Stomach smooth muscle (tissue), 2 donors: ENCODE measurements at regions not wholly inside any gene's neighbourhood (a gene's known extent, or its start where the extent isn't known, plus 50 kb on each side); places are given as distances from the start of the nearest gene placed in this dataset.
"Not testable (repeated sequence)": the region's sequence is repeated elsewhere in the genome, so short reads cannot be mapped to it uniquely, and the experiment has no call there.

Source experiments
- H3K27ac ChIP-seq: one replicate; pipeline ENCODE4 v1.7.0; 2013; ENCODE audit warnings: mild to moderate bottlenecking, low read length, inconsistent platforms
- H3K27me3 ChIP-seq, 2 donors: one replicate each; pipeline ENCODE4 v1.7.0; 2013; ENCODE audit warnings: low read length in 2 of 2; ENCODE audit not compliant: insufficient read depth in 2 of 2, control insufficient read depth in 1 of 2
- H3K36me3 ChIP-seq, 2 donors: one replicate each; pipeline ENCODE4 v1.7.0; 2013; ENCODE audit warnings: low read length in 2 of 2; ENCODE audit not compliant: control insufficient read depth in 2 of 2, insufficient read depth in 2 of 2
- H3K4me1 ChIP-seq: one replicate; pipeline ENCODE4 v1.7.0; 2013; ENCODE audit warnings: low read length; ENCODE audit not compliant: control insufficient read depth, insufficient read depth
- H3K4me3 ChIP-seq, 2 donors: one replicate each; pipeline ENCODE4 v1.7.0; 2013; ENCODE audit warnings: low read length in 2 of 2
- H3K9ac ChIP-seq, 2 donors: one replicate each; pipeline ENCODE4 v1.7.0; 2013; ENCODE audit warnings: low read length in 2 of 2, mild to moderate bottlenecking in 1 of 2
- H3K9me3 ChIP-seq, 2 donors: one replicate each; pipeline ENCODE4 v1.7.0; 2013; ENCODE audit warnings: low read length in 2 of 2; ENCODE audit not compliant: control insufficient read depth in 2 of 2
- donor health status: healthy.
- donor health status: Pancreatic carcinoma.

GRCh38 chr9:33690143-33690933 is 105.0 kb upstream of the PRSS3 start:
- Histone ChIP-seq H3K4me3 (no peak overlapping the region), H3K9ac (no peak overlapping the region), H3K36me3 (no peaks in the 10 kb centered on the region), H3K9me3 (no peaks in the 10 kb centered on the region), H3K27ac (no peak overlapping the region), H3K4me1 (no peaks in the 10 kb centered on the region), H3K27me3 (no peaks in the 10 kb centered on the region)

GRCh38 chr9:33695299-33695698 is 100.1 kb upstream of the PRSS3 start:
- no peak overlapping the region for H3K9ac ChIP-seq
- H3K27ac ChIP-seq = no peak overlapping the region
- H3K36me3 ChIP-seq = no peaks in the 10 kb centered on the region
- H3K9me3 ChIP-seq = no peaks in the 10 kb centered on the region
- no peaks in the 10 kb centered on the region for H3K27me3 ChIP-seq
- H3K4me3 ChIP-seq = no peak overlapping the region
- no peaks in the 10 kb centered on the region for H3K4me1 ChIP-seq

GRCh38 chr9:33695856-33696255 is 99.5 kb upstream of the PRSS3 start:
- Histone ChIP-seq H3K36me3 (no peaks in the 10 kb centered on the region), H3K9ac (no peak overlapping the region), H3K9me3 (no peaks in the 10 kb centered on the region), H3K27ac (no peak overlapping the region), H3K27me3 (no peaks in the 10 kb centered on the region), H3K4me1 (no peaks in the 10 kb centered on the region), H3K4me3 (no peak overlapping the region)

GRCh38 chr9:33697171-33697570 is 98.2 kb upstream of the PRSS3 start:
- no peak overlapping the region for H3K9ac ChIP-seq
- no peak overlapping the region for H3K4me3 ChIP-seq
- H3K9me3 ChIP-seq = no peaks in the 10 kb centered on the region
- no peaks in the 10 kb centered on the region for H3K36me3 ChIP-seq
- H3K27me3 ChIP-seq = no peaks in the 10 kb centered on the region
- H3K4me1 ChIP-seq = no peaks in the 10 kb centered on the region
- H3K27ac ChIP-seq = no peak overlapping the region

GRCh38 chr9:33698267-33698666 is 97.1 kb upstream of the PRSS3 start:
- Histone ChIP-seq H3K36me3 (no peaks in the 10 kb centered on the region), H3K9ac (no peak overlapping the region), H3K4me3 (no peak overlapping the region), H3K9me3 (no peaks in the 10 kb centered on the region), H3K27me3 (no peaks in the 10 kb centered on the region), H3K4me1 (no peaks in the 10 kb centered on the region), H3K27ac (no peak overlapping the region)

- not testable (repeated sequence) for H3K4me3 ChIP-seq, H3K4me1 ChIP-seq, H3K36me3 ChIP-seq, H3K27ac ChIP-seq, H3K27me3 ChIP-seq, H3K9me3 ChIP-seq, H3K9ac ChIP-seq
These were observed 94.4 kb upstream of the PRSS3 start for GRCh38 chr9:33700940-33701339.

GRCh38 chr9:33703430-33704102 is 91.8 kb upstream of the PRSS3 start:
- Histone ChIP-seq H3K4me1 (no peaks in the 10 kb centered on the region), H3K9me3 (no peaks in the 10 kb centered on the region), H3K36me3 (no peaks in the 10 kb centered on the region), H3K9ac (no peak overlapping the region), H3K27ac (no peak overlapping the region), H3K4me3 (no peak overlapping the region), H3K27me3 (no peaks in the 10 kb centered on the region)

- H3K9me3 ChIP-seq, H3K4me1 ChIP-seq, H3K36me3 ChIP-seq, H3K9ac ChIP-seq, H3K27me3 ChIP-seq, H3K4me3 ChIP-seq, H3K27ac ChIP-seq: not testable (repeated sequence)
These were observed 89.9 kb upstream of the PRSS3 start for GRCh38 chr9:33705440-33705839.

- Histone ChIP-seq H3K4me1 (no peaks in the 10 kb centered on the region), H3K9ac (no peak overlapping the region), H3K4me3 (no peak overlapping the region), H3K27ac (no peak overlapping the region), H3K9me3 (no peaks in the 10 kb centered on the region), H3K27me3 (no peaks in the 10 kb centered on the region), H3K36me3 (no peaks in the 10 kb centered on the region)
These were observed 86.9 kb upstream of the PRSS3 start for GRCh38 chr9:33708441-33708840.

GRCh38 chr9:33709269-33709668 is 86.1 kb upstream of the PRSS3 start:
- H3K4me1 ChIP-seq = no peaks in the 10 kb centered on the region
- H3K36me3 ChIP-seq = no peaks in the 10 kb centered on the region
- no peaks in the 10 kb centered on the region for H3K9me3 ChIP-seq
- no peak overlapping the region for H3K9ac ChIP-seq
- H3K27ac ChIP-seq = no peak overlapping the region
- no peaks in the 10 kb centered on the region for H3K27me3 ChIP-seq
- no peak overlapping the region for H3K4me3 ChIP-seq

GRCh38 chr9:33711418-33711817 is 83.9 kb upstream of the PRSS3 start:
- not testable (repeated sequence) for H3K9ac ChIP-seq

More at GRCh38 chr9:33711418-33711817, 83.9 kb upstream of the PRSS3 start:
- not testable (repeated sequence) for H3K36me3 ChIP-seq, H3K9me3 ChIP-seq, H3K27ac ChIP-seq, H3K4me3 ChIP-seq, H3K27me3 ChIP-seq, H3K4me1 ChIP-seq
